ENCODE measurements at regions not wholly inside any gene's neighbourhood (a gene's known extent, or its start where the extent isn't known, plus 50 kb on each side); places are given as distances from the start of the nearest gene placed in this dataset.

DNA sequence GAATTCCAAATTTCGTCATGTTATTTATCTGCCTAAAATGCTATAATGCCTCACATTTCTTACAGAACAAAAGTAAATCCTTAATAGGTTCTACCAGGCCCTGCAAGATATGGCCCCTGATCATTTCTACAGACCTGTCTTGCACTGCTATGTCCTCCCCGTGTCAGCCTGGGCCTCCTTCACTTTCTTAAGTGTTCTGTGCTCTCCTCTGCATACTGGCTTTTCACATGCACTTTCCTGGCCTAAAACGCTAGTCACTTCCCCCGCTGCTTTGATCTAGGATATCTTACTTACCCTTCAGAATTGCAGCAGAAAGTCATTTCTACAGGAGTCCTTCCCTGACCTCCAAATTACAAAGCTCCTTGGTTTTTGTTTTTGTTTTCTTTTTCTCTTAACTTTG is 551.3 kb downstream of the NSUN3 start:
- TF ChIP-seq, protein P1, sequence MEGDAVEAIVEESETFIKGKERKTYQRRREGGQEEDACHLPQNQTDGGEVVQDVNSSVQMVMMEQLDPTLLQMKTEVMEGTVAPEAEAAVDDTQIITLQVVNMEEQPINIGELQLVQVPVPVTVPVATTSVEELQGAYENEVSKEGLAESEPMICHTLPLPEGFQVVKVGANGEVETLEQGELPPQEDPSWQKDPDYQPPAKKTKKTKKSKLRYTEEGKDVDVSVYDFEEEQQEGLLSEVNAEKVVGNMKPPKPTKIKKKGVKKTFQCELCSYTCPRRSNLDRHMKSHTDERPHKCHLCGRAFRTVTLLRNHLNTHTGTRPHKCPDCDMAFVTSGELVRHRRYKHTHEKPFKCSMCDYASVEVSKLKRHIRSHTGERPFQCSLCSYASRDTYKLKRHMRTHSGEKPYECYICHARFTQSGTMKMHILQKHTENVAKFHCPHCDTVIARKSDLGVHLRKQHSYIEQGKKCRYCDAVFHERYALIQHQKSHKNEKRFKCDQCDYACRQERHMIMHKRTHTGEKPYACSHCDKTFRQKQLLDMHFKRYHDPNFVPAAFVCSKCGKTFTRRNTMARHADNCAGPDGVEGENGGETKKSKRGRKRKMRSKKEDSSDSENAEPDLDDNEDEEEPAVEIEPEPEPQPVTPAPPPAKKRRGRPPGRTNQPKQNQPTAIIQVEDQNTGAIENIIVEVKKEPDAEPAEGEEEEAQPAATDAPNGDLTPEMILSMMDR (IDR thresholded peaks at IDR 0.05): no peak
- TF ChIP-seq EP300 (IDR thresholded peaks at IDR 0.05; ENCODE audit: low read depth) (no peak), POLR2A (IDR thresholded peaks at IDR 0.05) (no peak), POLR2AphosphoS5 (IDR thresholded peaks at IDR 0.05) (no peak)

All from transverse colon (tissue), 4 donors.